Endothelial cell of umbilical vein (primary cell): ENCODE measurements at regions not wholly inside any gene's neighbourhood (a gene's known extent, or its start where the extent isn't known, plus 50 kb on each side); places are given as distances from the start of the nearest gene placed in this dataset.

Source experiments
- BruUV-seq: library from RNA; stranded (reverse); fragments of 400-500 nt; replicated peaks from 2 replicates; lab custom pipeline; 2021; lab: Mats Ljungman, UMichigan
- CTCF ChIA-PET: fragments of 300-600, 350-600 bp; sonication (Branson Sonifier 250); formaldehyde crosslinking; loops from one replicate; lab custom pipeline; 2021; ENCODE audit warnings: antibody characterized with exemption, inconsistent platforms; lab: Charles Lee
- POLR2A ChIA-PET: fragments of 300-600, 350-600 bp; sonication (Branson Sonifier 250); formaldehyde crosslinking; loops from one replicate; lab custom pipeline; 2021; ENCODE audit warnings: antibody characterized with exemption, inconsistent platforms; lab: Charles Lee
- DNase-seq: peaks from one replicate; pipeline ENCODE4 v3.0.0-alpha.2; 2011; ENCODE audit warnings: low read depth, low spot score
- FAIRE-seq: peaks from 2 replicates; lab custom pipeline; 2011; peaks lifted over from hg19 to GRCh38; lab: Jason Lieb, UNC
- H2AFZ ChIP-seq: 2 replicates; pipeline ENCODE4 v1.6.0; 2012; ENCODE audit warnings: low read depth, low read length, control low read depth, inconsistent platforms
- H3K27ac ChIP-seq: 2 replicates; pipeline ENCODE4 v1.5.1; 2011; ENCODE audit warnings: low read depth, mild to moderate bottlenecking, control low read depth, low read length, moderate library complexity; ENCODE audit not compliant: insufficient read depth
- H3K27me3 ChIP-seq, 2 experiments: 2 replicates each; pipeline versions ENCODE4 v1.6.0 to v1.6.1; 2011; ENCODE audit warnings: low read length in 2 of 2, mixed read lengths in 1 of 2; ENCODE audit not compliant: control insufficient read depth in 2 of 2, insufficient read depth in 2 of 2
- H3K36me3 ChIP-seq, 2 experiments: 2 replicates in 1 of 2; 3 replicates in 1 of 2; pipeline ENCODE4 v1.5.1; 2011; ENCODE audit warnings: low read length in 2 of 2, mild to moderate bottlenecking in 1 of 2, moderate library complexity in 1 of 2; ENCODE audit not compliant: control insufficient read depth in 2 of 2, insufficient read depth in 2 of 2; ENCODE audit errors: extremely low read depth in 1 of 2
- H3K4me1 ChIP-seq: 3 replicates; pipeline ENCODE4 v1.5.1; 2011; ENCODE audit warnings: mild to moderate bottlenecking, low read length; ENCODE audit not compliant: control insufficient read depth, insufficient read depth; ENCODE audit errors: extremely low read depth
- H3K4me2 ChIP-seq: 2 replicates; pipeline ENCODE4 v1.6.1; 2011; ENCODE audit warnings: low read length, control low read depth, mixed read lengths; ENCODE audit not compliant: insufficient read depth
- H3K4me3 ChIP-seq, 3 experiments: fragments of 200-600 bp in 1 of 3; sonication (generic), shearing (Covaris generic) in 1 of 3; replicated peaks in 1 of 3; 2 replicates each; pipeline ENCODE4 v1.5.1; 2011 to 2016; ENCODE audit warnings: control low read depth in 3 of 3, low read length in 3 of 3, mild to moderate bottlenecking in 2 of 3, inconsistent platforms in 1 of 3, low read depth in 1 of 3, moderate library complexity in 1 of 3; ENCODE audit not compliant: insufficient read depth in 1 of 3
- H3K79me2 ChIP-seq: 2 replicates; pipeline ENCODE4 v1.6.0; 2012; ENCODE audit warnings: low read length, inconsistent platforms; ENCODE audit not compliant: control insufficient read depth, insufficient read depth
- H3K9ac ChIP-seq: replicated peaks from 2 replicates; pipeline ENCODE3; 2011; ENCODE audit warnings: low read length, control low read depth; ENCODE audit not compliant: insufficient read depth; ENCODE audit errors: extremely low read depth
- H3K9me1 ChIP-seq: replicated peaks from 3 replicates; pipeline ENCODE4 v1.6.0; 2011; ENCODE audit warnings: mild to moderate bottlenecking, low read length; ENCODE audit not compliant: control insufficient read depth, insufficient read depth; ENCODE audit errors: extremely low read depth
- H3K9me3 ChIP-seq: replicated peaks from 2 replicates; pipeline ENCODE4 v1.5.1; 2012; ENCODE audit warnings: low read length, inconsistent platforms; ENCODE audit not compliant: control insufficient read depth, insufficient read depth
- H4K20me1 ChIP-seq: replicated peaks from 2 replicates; pipeline ENCODE3; 2011; ENCODE audit warnings: mild to moderate bottlenecking, low read length; ENCODE audit not compliant: control insufficient read depth, insufficient read depth; ENCODE audit errors: extremely low read depth
- EZH2 ChIP-seq: IDR thresholded peaks from 2 replicates; pipeline ENCODE4 v1.6.1; 2012; ENCODE audit warnings: borderline replicate concordance, low read depth, mild to moderate bottlenecking, moderate library complexity, low read length, inconsistent platforms; ENCODE audit not compliant: severe bottlenecking
- FOS ChIP-seq: IDR thresholded peaks from 2 replicates; pipeline ENCODE4 v1.6.1; 2011; ENCODE audit warnings: mild to moderate bottlenecking, low read length, moderate library complexity, borderline replicate concordance; ENCODE audit not compliant: insufficient read depth
- GATA2 ChIP-seq: IDR thresholded peaks from 2 replicates; pipeline ENCODE4 v1.7.0; 2011; ENCODE audit warnings: low read depth, mild to moderate bottlenecking, moderate library complexity, mixed read lengths, low read length; ENCODE audit not compliant: insufficient read length, insufficient read depth
- JUN ChIP-seq: IDR thresholded peaks from 2 replicates; pipeline ENCODE4 v1.6.1; 2011; ENCODE audit warnings: borderline replicate concordance, low read depth; ENCODE audit not compliant: insufficient read length, insufficient read depth
- MYC ChIP-seq: IDR thresholded peaks from one replicate; pipeline ENCODE4 v1.6.1; 2011; ENCODE audit warnings: mild to moderate bottlenecking, low read depth, low read length
- POLR2A ChIP-seq: IDR thresholded peaks from 2 replicates; pipeline ENCODE4 v1.6.1; 2012; ENCODE audit warnings: low read depth, mild to moderate bottlenecking, control low read depth, low read length
- POLR2AphosphoS5 ChIP-seq: IDR thresholded peaks from 2 replicates; pipeline ENCODE4 v1.6.1; 2012; ENCODE audit warnings: low read depth, mild to moderate bottlenecking, control low read depth, low read length, moderate library complexity; ENCODE audit not compliant: insufficient read depth
- dilution Hi-C: fragments of 300-500 bp; cut with MboI; formaldehyde crosslinking; loops from one replicate; pipeline ENCODE4 v1.15.0; 2019; ENCODE audit warnings: low sequenced_read_pairs; ENCODE audit not compliant: extremely low pct_ligation_motif_present
- intact Hi-C: fragments of 100-400 bp; cut with micrococcal nuclease; formaldehyde crosslinking; loops from one replicate; pipeline ENCODE4 v1.10.0; 2022
- TF ChIP-seq, protein P1 (sequence below), 2 donors: IDR thresholded peaks; 1 replicate in 1 of 2; 2 replicates in 1 of 2; pipeline ENCODE4 v1.5.1; 2011; ENCODE audit warnings: low read length in 2 of 2, mild to moderate bottlenecking in 2 of 2, moderate library complexity in 2 of 2, control low read depth in 1 of 2, inconsistent platforms in 1 of 2, low read depth in 1 of 2; ENCODE audit not compliant: insufficient read depth in 1 of 2; ENCODE audit errors: extremely low read depth in 1 of 2

DNA sequence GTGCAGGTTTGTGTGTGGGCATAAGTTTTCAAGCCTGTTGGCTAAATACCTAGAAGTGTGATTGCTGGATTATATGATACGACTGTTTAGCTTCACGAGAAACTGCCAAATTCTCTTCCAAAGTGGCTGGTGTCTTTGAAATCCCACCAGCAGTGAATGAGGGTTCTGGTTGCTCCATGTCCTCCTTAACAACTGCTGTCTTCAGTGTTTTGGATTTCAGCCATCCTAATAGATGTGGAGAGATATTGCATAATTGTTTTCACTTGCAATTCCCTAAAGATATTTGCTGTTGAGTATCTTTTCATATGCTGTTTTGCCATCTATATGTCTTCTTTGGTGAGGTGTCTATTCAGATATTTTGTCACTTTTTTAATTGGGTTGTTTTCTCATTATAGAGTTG lies 390.5 kb downstream of the ZNF536 start:
- TF ChIP-seq JUN: no peak
- no peak for TF ChIP-seq MYC
- no peak for TF ChIP-seq POLR2A
- TF ChIP-seq, protein P1, sequence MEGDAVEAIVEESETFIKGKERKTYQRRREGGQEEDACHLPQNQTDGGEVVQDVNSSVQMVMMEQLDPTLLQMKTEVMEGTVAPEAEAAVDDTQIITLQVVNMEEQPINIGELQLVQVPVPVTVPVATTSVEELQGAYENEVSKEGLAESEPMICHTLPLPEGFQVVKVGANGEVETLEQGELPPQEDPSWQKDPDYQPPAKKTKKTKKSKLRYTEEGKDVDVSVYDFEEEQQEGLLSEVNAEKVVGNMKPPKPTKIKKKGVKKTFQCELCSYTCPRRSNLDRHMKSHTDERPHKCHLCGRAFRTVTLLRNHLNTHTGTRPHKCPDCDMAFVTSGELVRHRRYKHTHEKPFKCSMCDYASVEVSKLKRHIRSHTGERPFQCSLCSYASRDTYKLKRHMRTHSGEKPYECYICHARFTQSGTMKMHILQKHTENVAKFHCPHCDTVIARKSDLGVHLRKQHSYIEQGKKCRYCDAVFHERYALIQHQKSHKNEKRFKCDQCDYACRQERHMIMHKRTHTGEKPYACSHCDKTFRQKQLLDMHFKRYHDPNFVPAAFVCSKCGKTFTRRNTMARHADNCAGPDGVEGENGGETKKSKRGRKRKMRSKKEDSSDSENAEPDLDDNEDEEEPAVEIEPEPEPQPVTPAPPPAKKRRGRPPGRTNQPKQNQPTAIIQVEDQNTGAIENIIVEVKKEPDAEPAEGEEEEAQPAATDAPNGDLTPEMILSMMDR (IDR thresholded peaks at IDR 0.05; ENCODE audit: extremely low read depth in 1 of 2, insufficient read depth in 1 of 2, low read depth in 1 of 2, low read length in 2 of 2): no peak
- no peak for TF ChIP-seq EZH2
- TF ChIP-seq POLR2AphosphoS5: no peak
- TF ChIP-seq GATA2: no peak
- TF ChIP-seq FOS: no peak
- H3K4me3 ChIP-seq: no peak overlapping the region
- H3K4me2 ChIP-seq: no peak overlapping the region
- H2AFZ ChIP-seq: no peak overlapping the region
- H3K9me1 ChIP-seq: no peaks in the 10 kb centered on the region
- FAIRE-seq: no peak
- POLR2A ChIA-PET: no interaction called here
- H3K4me1 ChIP-seq: no peaks in the 10 kb centered on the region
- no peak overlapping the region for H3K9ac ChIP-seq
- no peak for DNase-seq
- intact Hi-C loops (no loop called here), dilution Hi-C loops (no loop called here)
- no peaks in the 10 kb centered on the region for H3K79me2 ChIP-seq
- H4K20me1 ChIP-seq: no peaks in the 10 kb centered on the region
- no peak overlapping the region for H3K27ac ChIP-seq
- H3K9me3 ChIP-seq: no peaks in the 10 kb centered on the region
- H3K27me3 ChIP-seq: no peaks in the 10 kb centered on the region
- CTCF ChIA-PET: no interaction called here
- H3K36me3 ChIP-seq: no peaks in the 10 kb centered on the region
- no TSS peak for BruUV-seq
